IMR-90 (cell line): ENCODE measurements at regions not wholly inside any gene's neighbourhood (a gene's known extent, or its start where the extent isn't known, plus 50 kb on each side); places are given as distances from the start of the nearest gene placed in this dataset.
A peak's percentile ranks its signal among the peaks of the same experiment; 100 is the strongest.

ENCODE experiments used
- ATAC-seq: fragments of 200-7000 bp; cut with Tn5 transposase; 2 replicates; pipeline ENCODE4 v1.9.1; 2020; ENCODE audit warnings: low read depth, mild to moderate bottlenecking, moderate library complexity
- BruUV-seq: library from RNA; stranded (reverse); fragments of 400-500 nt; replicated peaks from 2 replicates; lab custom pipeline; 2021; lab: Mats Ljungman, UMichigan
- CTCF ChIA-PET: fragments of 300-600 bp; formaldehyde crosslinking; extraction: SDS; loops from one replicate; lab custom pipeline; 2021; ENCODE audit warnings: antibody characterized with exemption; lab: Yijun Ruan, JAX
- POLR2A ChIA-PET: fragments of 300-600 bp; sonication (Branson Sonifier 250); formaldehyde crosslinking; loops from one replicate; lab custom pipeline; 2022; ENCODE audit warnings: antibody characterized with exemption; ENCODE audit not compliant: unreplicated experiment; lab: Charles Lee
- DNase-seq: peaks from one replicate; pipeline ENCODE4 v3.0.0; 2013
- H2AFZ ChIP-seq: replicated peaks from 2 replicates; pipeline ENCODE3; 2013; ENCODE audit warnings: low read length, mild to moderate bottlenecking; ENCODE audit not compliant: poor library complexity
- H2AK5ac ChIP-seq: 2 replicates; pipeline ENCODE4 v1.6.1; 2013; ENCODE audit warnings: low read depth, low read length, inconsistent platforms
- H2AK9ac ChIP-seq: replicated peaks from 2 replicates; pipeline ENCODE3; 2013; ENCODE audit warnings: mild to moderate bottlenecking, low read depth, low read length, moderate library complexity; ENCODE audit not compliant: poor library complexity
- H2BK120ac ChIP-seq: 2 replicates; pipeline ENCODE4 v1.6.1; 2013; ENCODE audit warnings: low read depth, low read length, inconsistent platforms
- H2BK15ac ChIP-seq: 3 replicates; pipeline ENCODE4 v1.6.1; 2013; ENCODE audit warnings: low read depth, low read length, inconsistent platforms
- H2BK20ac ChIP-seq: 2 replicates; pipeline ENCODE4 v1.6.1; 2013; ENCODE audit warnings: low read depth, mild to moderate bottlenecking, inconsistent platforms, low read length, moderate library complexity
- H2BK5ac ChIP-seq: 2 replicates; pipeline ENCODE4 v1.6.1; 2013; ENCODE audit warnings: mild to moderate bottlenecking, low read depth, low read length, inconsistent platforms; ENCODE audit not compliant: poor library complexity, severe bottlenecking
- H3K14ac ChIP-seq: replicated peaks from 2 replicates; pipeline ENCODE4 v1.6.1; 2013; ENCODE audit warnings: low read depth, low read length, inconsistent platforms
- H3K18ac ChIP-seq: 2 replicates; pipeline ENCODE4 v1.6.1; 2013; ENCODE audit warnings: low read depth, low read length, control low read depth
- H3K23ac ChIP-seq: 2 replicates; pipeline ENCODE4 v1.6.1; 2013; ENCODE audit warnings: low read depth, low read length, inconsistent platforms
- H3K27ac ChIP-seq: 2 replicates; pipeline ENCODE4 v1.5.1; 2013; ENCODE audit warnings: mild to moderate bottlenecking, control low read depth, low read length; ENCODE audit not compliant: insufficient read depth
- H3K27me3 ChIP-seq: 2 replicates; pipeline ENCODE4 v1.6.1; 2013; ENCODE audit warnings: low read length; ENCODE audit not compliant: control insufficient read depth, insufficient read depth
- H3K36me3 ChIP-seq: 2 replicates; pipeline ENCODE4 v1.6.1; 2013; ENCODE audit warnings: low read length, mixed read lengths; ENCODE audit not compliant: control insufficient read depth, insufficient read depth
- H3K4ac ChIP-seq: 2 replicates; pipeline ENCODE4 v1.6.1; 2013; ENCODE audit warnings: low read depth, low read length, inconsistent platforms
- H3K4me1 ChIP-seq: 2 replicates; pipeline ENCODE4 v1.6.1; 2013; ENCODE audit warnings: low read length, mixed read lengths; ENCODE audit not compliant: control insufficient read depth, insufficient read depth
- H3K4me2 ChIP-seq: 2 replicates; pipeline ENCODE4 v1.6.1; 2013; ENCODE audit warnings: low read depth, mild to moderate bottlenecking, control low read depth, low read length, moderate library complexity
- H3K4me3 ChIP-seq: 2 replicates; pipeline ENCODE4 v1.5.1; 2013; ENCODE audit warnings: low read depth, mild to moderate bottlenecking, control low read depth, low read length, moderate library complexity; ENCODE audit not compliant: insufficient read depth
- H3K56ac ChIP-seq: 2 replicates; pipeline ENCODE4 v1.6.1; 2013; ENCODE audit warnings: low read length, inconsistent platforms; ENCODE audit not compliant: insufficient read depth; ENCODE audit errors: extremely low read depth
- H3K79me1 ChIP-seq, 2 experiments: 2 replicates each; pipeline ENCODE4 v1.6.1; 2013; ENCODE audit warnings: low read length in 2 of 2, inconsistent platforms in 1 of 2, low read depth in 1 of 2
- H3K9ac ChIP-seq: 2 replicates; pipeline ENCODE4 v1.6.1; 2013; ENCODE audit warnings: low read depth, low read length, control low read depth
- H3K9me1 ChIP-seq: 2 replicates; pipeline ENCODE4 v1.6.1; 2013; ENCODE audit warnings: low read length, inconsistent platforms; ENCODE audit not compliant: insufficient read depth
- H3K9me3 ChIP-seq: 2 replicates; pipeline ENCODE4 v1.6.1; 2013; ENCODE audit warnings: low read length; ENCODE audit not compliant: control insufficient read depth, insufficient read depth
- H4K20me1 ChIP-seq: 2 replicates; pipeline ENCODE4 v1.6.1; 2013; ENCODE audit warnings: low read length, inconsistent platforms; ENCODE audit not compliant: insufficient read depth
- H4K5ac ChIP-seq: 2 replicates; pipeline ENCODE4 v1.6.1; 2013; ENCODE audit warnings: mild to moderate bottlenecking, low read depth, low read length, control low read depth
- H4K8ac ChIP-seq, 2 experiments: 2 replicates each; pipeline ENCODE4 v1.6.1; 2013; ENCODE audit warnings: low read depth in 2 of 2, low read length in 2 of 2, control low read depth in 1 of 2, inconsistent platforms in 1 of 2
- H4K91ac ChIP-seq: 2 replicates; pipeline ENCODE4 v1.6.1; 2013; ENCODE audit warnings: low read depth, low read length, inconsistent platforms; ENCODE audit not compliant: insufficient read depth
- CTCF ChIP-seq: conservative IDR thresholded peaks from 2 replicates; pipeline ENCODE4 v1.5.1; 2012; ENCODE audit warnings: mild to moderate bottlenecking, low read depth, low read length, improper control_type of control experiment
- MAFK ChIP-seq: IDR thresholded peaks from 2 replicates; pipeline ENCODE4 v1.6.1; 2012; ENCODE audit warnings: low read depth, low read length, improper control_type of control experiment
- RAD21 ChIP-seq: IDR thresholded peaks from 2 replicates; pipeline ENCODE4 v1.6.1; 2012; ENCODE audit warnings: low read length, improper control_type of control experiment
- RFX5 ChIP-seq: IDR thresholded peaks from 2 replicates; pipeline ENCODE4 v1.8.0; 2012; ENCODE audit warnings: low read depth, mild to moderate bottlenecking, low read length, moderate library complexity
- SMC3 ChIP-seq: fragments of 150-350 bp; IDR thresholded peaks from 2 replicates; pipeline ENCODE4 v1.6.1; 2016; ENCODE audit warnings: low read depth, mild to moderate bottlenecking, antibody characterized with exemption, low read length, moderate library complexity
- USF2 ChIP-seq: fragments of 150-350 bp; IDR thresholded peaks from 2 replicates; pipeline ENCODE4 v1.6.1; 2017; ENCODE audit warnings: mild to moderate bottlenecking, antibody characterized with exemption, low read length, low read depth
- dilution Hi-C: fragments of 300-500 bp; cut with HindIII; formaldehyde crosslinking; loops from one replicate; pipeline ENCODE4 v1.14.3; 2018; ENCODE audit warnings: low sequenced_read_pairs; ENCODE audit not compliant: unreplicated experiment
- in situ Hi-C: fragments of 300-500 bp; cut with MboI; formaldehyde crosslinking; loops from 3 replicates; pipeline ENCODE4 v1.14.3; 2019; ENCODE audit warnings: low sequenced_read_pairs, inconsistent platforms, mixed read lengths
- intact Hi-C: fragments of 100-400 bp; cut with micrococcal nuclease; formaldehyde crosslinking; loops from 2 replicates; pipeline ENCODE4 v1.10.0; 2022

GRCh38 chr11:87437844-87438223 lies 400.1 kb downstream of the TMEM135 start:
- BruUV-seq: no TSS peak
- DNase-seq: peak; percentile 84
- in situ Hi-C loops: no loop called here

More at GRCh38 chr11:87437844-87438223, 400.1 kb downstream of the TMEM135 start:
- Histone ChIP-seq H4K20me1 (no peaks in the 10 kb centered on the region), H3K4me3 (no peak overlapping the region), H2AFZ (no peak overlapping the region), H2AK9ac (no peak overlapping the region), H3K4ac (no peak overlapping the region), H2AK5ac (no peak overlapping the region), H3K79me1 (0 out of 4 replicates have a peak, but pooled peaks cover 0 to 3% of the 10 kb centered on the region in 2 experiments), H3K4me2 (no peak overlapping the region), H4K8ac (peak overlapping the region in 1 of 2 experiments; percentile 66; a peak in 2 of 4 replicates), H3K9me1 (peaks cover 16% of the 10 kb centered on the region), H3K56ac (0 out of 2 replicates have a peak overlapping the region, but pooled peaks have one; percentile 17), H3K23ac (no peak overlapping the region), H2BK5ac (peak overlapping the region; percentile 85), H3K36me3 (no peaks in the 10 kb centered on the region), H3K14ac (no peak overlapping the region), H4K5ac (no peak overlapping the region), H3K27ac (no peak overlapping the region), H3K4me1 (peaks cover 14% of the 10 kb centered on the region; the same call in 1 of the 2 replicates), H3K9ac (no peak overlapping the region), H3K9me3 (no peaks in the 10 kb centered on the region), H2BK20ac (peak overlapping the region; percentile 98), H4K91ac (peak overlapping the region; percentile 95; the same call in 1 of the 2 replicates), H3K27me3 (no peaks in the 10 kb centered on the region), H2BK120ac (peak overlapping the region; percentile 91), H2BK15ac (no peak overlapping the region), H3K18ac (no peak overlapping the region)
- CTCF ChIA-PET: interaction anchor here (0.7 kb wide), 2 partner anchors 26 to 86 kb away, joined by 3 read pairs; no protein-coding TSS in a partner anchor
- ATAC-seq: peak; percentile 54
- no peak for TF ChIP-seq RFX5
- no peak for TF ChIP-seq USF2
- no peak for TF ChIP-seq CTCF
- no peak for TF ChIP-seq SMC3
- no peak for TF ChIP-seq MAFK
- TF ChIP-seq RAD21: no peak
- dilution Hi-C loops: no loop called here
- POLR2A ChIA-PET: no interaction called here
- intact Hi-C loops: no loop called here
